GM23338 (cell line): ENCODE measurements at regions not wholly inside any gene's neighbourhood (a gene's known extent, or its start where the extent isn't known, plus 50 kb on each side); places are given as distances from the start of the nearest gene placed in this dataset.

ENCODE experiments used
- ATAC-seq: fragments of 200-7000 bp; cut with Tn5 transposase; 3 replicates; pipeline ENCODE4 v1.9.1; 2020
- DNase-seq: peaks from one replicate; pipeline ENCODE4 v3.0.0-alpha.2; 2015; ENCODE audit warnings: low spot score
- H2AFZ ChIP-seq: fragments of 200-600 bp; sonication (generic); 2 replicates; pipeline ENCODE4 v1.8.0; 2016; ENCODE audit warnings: antibody characterized with exemption, mild to moderate bottlenecking, moderate library complexity
- H3F3A ChIP-seq: fragments of 200-600 bp; sonication (generic); replicated peaks from 2 replicates; pipeline ENCODE4 v1.8.0; 2017; ENCODE audit warnings: antibody characterized with exemption, mixed run types, low read depth
- H3K27ac ChIP-seq: fragments of 200-600 bp; sonication (generic); 2 replicates; pipeline ENCODE4 v1.6.1; 2016; ENCODE audit warnings: low read depth
- H3K27me3 ChIP-seq: fragments of 200-600 bp; sonication (generic); 2 replicates; pipeline ENCODE4 v1.8.0; 2016; ENCODE audit warnings: mild to moderate bottlenecking, mixed run types, moderate library complexity; ENCODE audit not compliant: insufficient read depth
- H3K36me3 ChIP-seq: fragments of 200-600 bp; sonication (generic); 2 replicates; pipeline ENCODE4 v1.8.0; 2016; ENCODE audit warnings: mild to moderate bottlenecking; ENCODE audit not compliant: insufficient read depth
- H3K4me1 ChIP-seq: fragments of 200-600 bp; sonication (generic); 2 replicates; pipeline ENCODE4 v1.8.0; 2016; ENCODE audit warnings: mild to moderate bottlenecking, moderate library complexity; ENCODE audit not compliant: insufficient read depth
- H3K4me2 ChIP-seq: fragments of 200-600 bp; sonication (generic); 2 replicates; pipeline ENCODE4 v1.7.1; 2017; ENCODE audit warnings: mixed run types
- H3K4me3 ChIP-seq: fragments of 200-600 bp; sonication (generic); 2 replicates; pipeline ENCODE4 v1.6.1; 2016; ENCODE audit warnings: mixed run types
- H3K79me2 ChIP-seq: fragments of 200-600 bp; sonication (generic); replicated peaks from 2 replicates; pipeline ENCODE4 v1.8.0; 2017; ENCODE audit warnings: mild to moderate bottlenecking; ENCODE audit not compliant: insufficient read depth
- H3K9me2 ChIP-seq: fragments of 200-600 bp; sonication (generic); 2 replicates; pipeline ENCODE4 v1.8.0; 2017; ENCODE audit not compliant: insufficient read depth
- H4K20me1 ChIP-seq: fragments of 200-600 bp; sonication (generic); replicated peaks from 2 replicates; pipeline ENCODE4 v1.8.0; 2017; ENCODE audit warnings: mild to moderate bottlenecking; ENCODE audit not compliant: insufficient read depth
- H3K27ac Mint-ChIP-seq: 2 replicates; pipeline ENCODE4 v1.8.0; 2020; ENCODE audit warnings: inconsistent platforms, mild to moderate bottlenecking, moderate library complexity, mixed read lengths
- H3K27me3 Mint-ChIP-seq: 3 replicates; pipeline ENCODE4 v1.8.0; 2022; ENCODE audit warnings: low read depth, mild to moderate bottlenecking, moderate library complexity, mixed read lengths, inconsistent platforms; ENCODE audit not compliant: insufficient read depth, poor library complexity
- H3K36me3 Mint-ChIP-seq: 3 replicates; pipeline ENCODE4 v1.8.0; 2021; ENCODE audit warnings: low read depth, mild to moderate bottlenecking, inconsistent platforms, moderate library complexity, mixed read lengths
- H3K4me1 Mint-ChIP-seq: 3 replicates; pipeline ENCODE4 v1.8.0; 2020; ENCODE audit warnings: mild to moderate bottlenecking, inconsistent platforms, mixed read lengths
- H3K4me3 Mint-ChIP-seq: 3 replicates; pipeline ENCODE4 v1.8.0; 2021; ENCODE audit warnings: moderate library complexity, mild to moderate bottlenecking, inconsistent platforms, mixed read lengths
- H3K9me3 Mint-ChIP-seq: 3 replicates; pipeline ENCODE4 v1.8.0; 2020; ENCODE audit warnings: moderate library complexity, mild to moderate bottlenecking, inconsistent platforms, mixed read lengths
- CTCF ChIP-seq, 2 experiments: fragments of 200-600 bp in 1 of 2; sonication (generic) in 1 of 2; conservative IDR thresholded peaks; 2 replicates each; pipeline versions ENCODE4 v1.5.1 to v1.6.1; 2016 to 2017; ENCODE audit warnings: antibody characterized with exemption in 2 of 2, low read depth in 2 of 2, mild to moderate bottlenecking in 2 of 2, moderate library complexity in 1 of 2
- REST ChIP-seq: IDR thresholded peaks from one replicate; pipeline ENCODE4 v1.6.1; 2018; ENCODE audit warnings: antibody characterized with exemption; ENCODE audit not compliant: unreplicated experiment
- STAT1 ChIP-seq: IDR thresholded peaks from one replicate; pipeline ENCODE4 v1.6.1; 2016; ENCODE audit warnings: antibody characterized with exemption; ENCODE audit not compliant: unreplicated experiment
- ZNF462 ChIP-seq: fragments of 250-450 bp; sonication (Bioruptor Pico); IDR thresholded peaks from 2 replicates; pipeline ENCODE4 v1.5.0; 2020; ENCODE audit warnings: mild to moderate bottlenecking, moderate library complexity

GRCh38 chr15:96969732-96970710 is 639.5 kb downstream of the NR2F2 start:
- Histone ChIP-seq H3K27ac (no peak overlapping the region), H3F3A (no peaks in the 10 kb centered on the region), H2AFZ (0 out of 2 replicates have a peak overlapping the region, but pooled peaks have one; percentile 38), H4K20me1 (no peaks in the 10 kb centered on the region), H3K27me3 (no peaks in the 10 kb centered on the region), H3K4me2 (no peak overlapping the region), H3K4me3 (no peak overlapping the region), H3K9me2 (0 out of 2 replicates have a peak, but pooled peaks cover 3% of the 10 kb centered on the region), H3K4me1 (no peaks in the 10 kb centered on the region), H3K36me3 (no peaks in the 10 kb centered on the region), H3K79me2 (no peaks in the 10 kb centered on the region)
- no peaks in the 10 kb centered on the region for H3K36me3 Mint-ChIP-seq
- no peaks in the 10 kb centered on the region for H3K9me3 Mint-ChIP-seq
- no peak overlapping the region for H3K4me3 Mint-ChIP-seq
- no peak overlapping the region for H3K27ac Mint-ChIP-seq
- peaks cover 6% of the 10 kb centered on the region for H3K4me1 Mint-ChIP-seq
- H3K27me3 Mint-ChIP-seq, result peaks cover 3% of the 10 kb centered on the region
- TF ChIP-seq CTCF (conservative IDR thresholded peaks at IDR 0.05; ENCODE audit: low read depth in 2 of 2), result no peak
- TF ChIP-seq ZNF462 (CRISPR knock-in tag), result no peak
- no peak for TF ChIP-seq STAT1
- no peak for TF ChIP-seq REST
- ATAC-seq, result no peak
- DNase-seq, result no peak
